ENCODE measurements at regions not wholly inside any gene's neighbourhood (a gene's known extent, or its start where the extent isn't known, plus 50 kb on each side); places are given as distances from the start of the nearest gene placed in this dataset.

GRCh38 chr13:67437244-67437643, 207.1 kb upstream of the PCDH9 start:
- TF ChIP-seq, protein P1, sequence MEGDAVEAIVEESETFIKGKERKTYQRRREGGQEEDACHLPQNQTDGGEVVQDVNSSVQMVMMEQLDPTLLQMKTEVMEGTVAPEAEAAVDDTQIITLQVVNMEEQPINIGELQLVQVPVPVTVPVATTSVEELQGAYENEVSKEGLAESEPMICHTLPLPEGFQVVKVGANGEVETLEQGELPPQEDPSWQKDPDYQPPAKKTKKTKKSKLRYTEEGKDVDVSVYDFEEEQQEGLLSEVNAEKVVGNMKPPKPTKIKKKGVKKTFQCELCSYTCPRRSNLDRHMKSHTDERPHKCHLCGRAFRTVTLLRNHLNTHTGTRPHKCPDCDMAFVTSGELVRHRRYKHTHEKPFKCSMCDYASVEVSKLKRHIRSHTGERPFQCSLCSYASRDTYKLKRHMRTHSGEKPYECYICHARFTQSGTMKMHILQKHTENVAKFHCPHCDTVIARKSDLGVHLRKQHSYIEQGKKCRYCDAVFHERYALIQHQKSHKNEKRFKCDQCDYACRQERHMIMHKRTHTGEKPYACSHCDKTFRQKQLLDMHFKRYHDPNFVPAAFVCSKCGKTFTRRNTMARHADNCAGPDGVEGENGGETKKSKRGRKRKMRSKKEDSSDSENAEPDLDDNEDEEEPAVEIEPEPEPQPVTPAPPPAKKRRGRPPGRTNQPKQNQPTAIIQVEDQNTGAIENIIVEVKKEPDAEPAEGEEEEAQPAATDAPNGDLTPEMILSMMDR (IDR thresholded peaks at IDR 0.05), result no peak
- no peak for TF ChIP-seq POLR2A (IDR thresholded peaks at IDR 0.05)

All from sigmoid colon (tissue), 3 donors.